Mucosa of rectum (tissue), 2 donors: ENCODE measurements at regions not wholly inside any gene's neighbourhood (a gene's known extent, or its start where the extent isn't known, plus 50 kb on each side); places are given as distances from the start of the nearest gene placed in this dataset.

Source experiments
- H3K27ac ChIP-seq, 2 donors: one replicate each; pipeline ENCODE4 v1.7.0; 2013; ENCODE audit warnings: inconsistent platforms in 2 of 2, low read depth in 2 of 2, low read length in 2 of 2
- H3K27me3 ChIP-seq, 2 donors: one replicate each; pipeline ENCODE4 v1.7.0; 2013; ENCODE audit warnings: low read length in 2 of 2; ENCODE audit not compliant: control insufficient read depth in 2 of 2, insufficient read depth in 2 of 2
- H3K36me3 ChIP-seq, 2 donors: one replicate each; pipeline ENCODE4 v1.7.0; 2013; ENCODE audit warnings: low read length in 2 of 2; ENCODE audit not compliant: control insufficient read depth in 2 of 2, insufficient read depth in 2 of 2
- H3K4me1 ChIP-seq, 2 donors: one replicate each; pipeline ENCODE4 v1.7.0; 2013; ENCODE audit warnings: low read length in 2 of 2, mild to moderate bottlenecking in 1 of 2; ENCODE audit not compliant: control insufficient read depth in 2 of 2, insufficient read depth in 2 of 2
- H3K4me3 ChIP-seq, 2 donors: one replicate each; pipeline ENCODE4 v1.7.0; 2013; ENCODE audit warnings: low read length in 2 of 2
- H3K9ac ChIP-seq, 2 donors: one replicate each; pipeline ENCODE4 v1.7.0; 2013; ENCODE audit warnings: low read length in 2 of 2, low read depth in 1 of 2, mild to moderate bottlenecking in 1 of 2
- H3K9me3 ChIP-seq, 2 donors: one replicate each; pipeline ENCODE4 v1.7.0; 2013; ENCODE audit warnings: low read length in 2 of 2; ENCODE audit not compliant: control insufficient read depth in 2 of 2
- donor health status: healthy.
- donor health status: Normal muscosa, but diverticular disease.

- Histone ChIP-seq H3K4me3 (no peak overlapping the region), H3K36me3 (no peaks in the 10 kb centered on the region), H3K9me3 (no peaks in the 10 kb centered on the region), H3K9ac (no peak overlapping the region), H3K4me1 (no peaks in the 10 kb centered on the region), H3K27me3 (no peaks in the 10 kb centered on the region), H3K27ac (no peak overlapping the region)
These were observed 183.1 kb upstream of the SNX2 start for GRCh38 chr5:122591828-122592227.

DNA sequence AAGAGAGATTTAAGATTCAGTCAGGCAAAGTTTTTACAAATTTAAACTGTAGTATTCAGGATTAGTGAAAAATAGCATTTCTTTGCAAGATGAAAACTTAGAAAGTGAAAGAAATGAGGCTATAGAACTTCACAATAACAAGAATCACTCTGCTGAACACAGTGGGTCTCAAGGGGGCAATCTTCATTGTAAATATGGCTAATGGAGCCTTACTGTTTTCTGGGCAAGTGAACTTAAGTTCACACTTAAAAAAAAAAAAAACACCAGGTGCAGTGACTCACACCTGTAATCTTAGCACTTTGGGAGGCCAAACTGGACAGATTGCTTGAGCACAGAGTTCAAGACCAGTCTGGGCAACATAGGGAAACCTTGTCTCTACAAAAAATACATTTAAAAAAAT lies 175.9 kb upstream of the SNX2 start:
- Histone ChIP-seq H3K36me3 (no peaks in the 10 kb centered on the region), H3K9me3 (no peaks in the 10 kb centered on the region), H3K27ac (no peak overlapping the region), H3K9ac (no peak overlapping the region), H3K4me3 (no peak overlapping the region), H3K4me1 (no peaks in the 10 kb centered on the region), H3K27me3 (no peaks in the 10 kb centered on the region)

DNA sequence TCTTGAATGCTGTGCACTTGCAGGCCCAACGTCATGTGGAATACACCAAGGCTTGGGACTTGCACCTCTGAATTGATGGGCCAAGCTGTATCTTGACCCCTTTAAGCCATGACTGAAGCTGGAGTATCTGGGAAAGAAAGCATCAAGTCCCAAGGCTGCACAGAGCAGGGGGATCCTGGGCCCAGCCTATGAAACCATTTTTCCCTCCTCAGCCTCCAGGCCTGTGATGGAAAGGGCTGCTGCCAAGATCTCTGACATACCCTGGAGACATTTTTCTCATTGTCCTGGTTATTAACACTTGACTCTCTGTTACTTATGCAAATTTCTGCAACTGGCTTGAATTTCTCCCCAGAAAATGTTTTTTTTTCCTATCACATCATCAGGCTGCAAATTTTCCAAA lies 174.0 kb upstream of the SNX2 start:
- Histone ChIP-seq H3K27ac (no peak overlapping the region), H3K9me3 (no peaks in the 10 kb centered on the region), H3K9ac (no peak overlapping the region), H3K4me1 (no peaks in the 10 kb centered on the region), H3K4me3 (no peak overlapping the region), H3K36me3 (no peaks in the 10 kb centered on the region), H3K27me3 (no peaks in the 10 kb centered on the region)

DNA sequence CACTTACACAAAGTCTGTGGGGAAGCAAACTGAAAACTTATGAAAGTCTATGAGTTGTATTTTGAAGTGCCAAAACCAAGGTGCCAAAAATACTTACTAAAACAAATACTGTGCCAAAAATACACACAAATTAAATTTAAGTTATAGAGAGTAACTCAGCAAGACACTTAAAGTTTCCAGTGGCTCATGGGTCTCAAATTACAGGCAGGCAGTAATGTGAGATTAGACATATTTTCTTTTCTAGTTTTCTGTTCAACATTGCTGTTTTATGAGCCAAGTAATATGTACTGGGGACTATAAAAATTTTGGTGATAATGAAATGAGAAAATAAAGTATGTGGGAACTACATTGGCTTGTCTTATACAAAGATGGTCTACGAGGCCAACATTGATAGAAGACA lies 172.2 kb upstream of the SNX2 start:
- Histone ChIP-seq H3K27me3 (no peaks in the 10 kb centered on the region), H3K9ac (no peak overlapping the region), H3K9me3 (no peaks in the 10 kb centered on the region), H3K4me3 (no peak overlapping the region), H3K36me3 (no peaks in the 10 kb centered on the region), H3K4me1 (no peaks in the 10 kb centered on the region), H3K27ac (no peak overlapping the region)

DNA sequence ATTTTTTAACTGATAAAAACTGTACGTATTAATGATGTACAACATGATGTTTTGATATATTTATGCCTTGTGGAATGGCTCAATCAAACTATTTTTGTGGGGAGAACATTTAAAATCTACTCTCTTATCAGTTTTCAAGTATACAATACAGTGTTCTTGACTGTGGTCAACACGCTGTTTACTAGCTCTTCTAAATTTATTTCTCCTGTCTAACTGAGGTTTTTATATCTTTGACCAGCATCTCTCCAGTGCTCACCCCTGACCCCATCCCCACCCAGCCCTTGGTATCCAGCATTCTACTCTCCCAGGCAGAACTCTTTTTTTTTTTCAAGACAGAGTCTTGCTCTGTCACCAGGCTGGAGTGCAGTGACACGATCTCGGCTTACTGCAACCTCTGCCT lies 169.6 kb upstream of the SNX2 start:
- Histone ChIP-seq H3K27me3 (no peaks in the 10 kb centered on the region), H3K4me3 (no peak overlapping the region), H3K4me1 (no peaks in the 10 kb centered on the region), H3K9ac (no peak overlapping the region), H3K36me3 (no peaks in the 10 kb centered on the region), H3K9me3 (no peaks in the 10 kb centered on the region), H3K27ac (no peak overlapping the region)

- Histone ChIP-seq H3K9me3 (no peaks in the 10 kb centered on the region), H3K27ac (no peak overlapping the region), H3K4me3 (no peak overlapping the region)
These were observed 167.1 kb upstream of the SNX2 start for GRCh38 chr5:122607818-122608217.

DNA sequence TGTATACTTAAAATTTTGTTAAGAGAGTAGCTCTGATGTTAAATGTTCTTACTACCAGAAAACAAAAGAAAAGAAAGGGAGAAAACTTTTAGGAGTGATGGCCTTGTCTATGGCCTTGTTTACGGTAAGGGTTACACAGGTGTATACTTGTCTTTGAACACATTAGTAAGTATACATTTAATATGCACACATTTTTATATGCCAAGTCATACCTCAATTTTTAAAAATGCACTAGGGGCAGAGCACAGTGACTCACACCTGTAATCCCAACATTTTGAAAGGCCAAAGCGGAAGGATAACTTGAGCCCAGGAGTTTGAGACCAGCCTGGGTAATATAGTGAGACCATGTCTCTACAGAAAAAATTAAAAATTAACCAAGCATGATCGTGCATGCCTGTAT lies 166.7 kb upstream of the SNX2 start:
- Histone ChIP-seq H3K36me3 (no peaks in the 10 kb centered on the region), H3K4me1 (no peaks in the 10 kb centered on the region), H3K27me3 (no peaks in the 10 kb centered on the region), H3K9me3 (no peaks in the 10 kb centered on the region), H3K9ac (no peak overlapping the region), H3K4me3 (no peak overlapping the region), H3K27ac (no peak overlapping the region)

More at GRCh38 chr5:122607818-122608217, 167.1 kb upstream of the SNX2 start:
- H3K9ac ChIP-seq: no peak overlapping the region
- no peaks in the 10 kb centered on the region for H3K4me1 ChIP-seq
- H3K36me3 ChIP-seq: no peaks in the 10 kb centered on the region
- H3K27me3 ChIP-seq: no peaks in the 10 kb centered on the region

DNA sequence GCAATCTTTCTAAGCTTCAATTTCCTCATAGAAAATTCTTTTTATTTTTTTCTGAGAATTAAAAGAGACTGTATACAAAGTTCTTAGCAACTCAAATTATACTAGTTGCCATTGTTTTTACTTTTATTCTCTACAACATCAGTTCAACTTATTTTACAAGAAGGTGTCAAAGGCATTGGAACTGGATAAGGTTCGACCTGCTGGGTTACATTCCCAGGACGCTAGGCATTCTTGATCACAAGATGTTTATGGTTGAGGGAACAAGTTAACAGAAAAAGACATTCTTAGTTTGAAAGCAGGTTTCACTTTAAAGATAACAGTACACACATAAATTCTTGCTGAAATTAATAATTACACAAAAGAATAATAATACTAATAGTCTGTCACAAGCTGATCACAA lies 163.5 kb upstream of the SNX2 start:
- Histone ChIP-seq H3K4me1 (no peaks in the 10 kb centered on the region), H3K27me3 (no peaks in the 10 kb centered on the region), H3K27ac (no peak overlapping the region), H3K9ac (no peak overlapping the region), H3K4me3 (no peak overlapping the region), H3K9me3 (no peaks in the 10 kb centered on the region), H3K36me3 (no peaks in the 10 kb centered on the region)

DNA sequence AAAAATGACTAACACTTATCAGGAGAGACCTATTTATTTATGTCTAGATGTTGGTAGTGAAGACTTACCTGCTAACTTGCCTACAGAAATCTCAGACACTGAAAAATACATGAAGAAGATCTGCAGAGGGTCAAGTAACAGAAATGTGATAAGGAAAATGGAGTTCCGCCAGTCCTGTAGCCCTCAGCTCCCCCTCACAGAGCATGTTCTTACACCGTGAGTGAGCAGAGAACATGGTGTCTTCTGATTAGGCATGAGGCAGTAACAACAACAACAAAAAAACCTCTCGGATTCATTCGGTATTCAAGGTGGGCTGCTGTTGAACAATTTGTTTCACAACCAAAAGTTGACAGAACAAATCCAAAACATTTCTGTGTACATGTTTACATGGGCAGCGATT lies 162.0 kb upstream of the SNX2 start:
- Histone ChIP-seq H3K9me3 (no peaks in the 10 kb centered on the region), H3K4me3 (no peak overlapping the region), H3K9ac (no peak overlapping the region), H3K27me3 (no peaks in the 10 kb centered on the region), H3K4me1 (no peaks in the 10 kb centered on the region), H3K36me3 (no peaks in the 10 kb centered on the region), H3K27ac (no peak overlapping the region)

GRCh38 chr5:122615146-122615545 lies 159.7 kb upstream of the SNX2 start:
- H3K27ac ChIP-seq: no peak overlapping the region
- no peaks in the 10 kb centered on the region for H3K27me3 ChIP-seq
- no peak overlapping the region for H3K9ac ChIP-seq
- no peaks in the 10 kb centered on the region for H3K4me1 ChIP-seq
- no peaks in the 10 kb centered on the region for H3K9me3 ChIP-seq
- H3K36me3 ChIP-seq: no peaks in the 10 kb centered on the region
- no peak overlapping the region for H3K4me3 ChIP-seq

- Histone ChIP-seq H3K9ac (no peak overlapping the region), H3K4me1 (no peaks in the 10 kb centered on the region), H3K4me3 (no peak overlapping the region), H3K9me3 (no peaks in the 10 kb centered on the region), H3K36me3 (no peaks in the 10 kb centered on the region), H3K27ac (no peak overlapping the region), H3K27me3 (no peaks in the 10 kb centered on the region)
These were observed 159.0 kb upstream of the SNX2 start for GRCh38 chr5:122615832-122616231.
